Common myeloid progenitor, CD34-positive (primary cell): ENCODE measurements at regions not wholly inside any gene's neighbourhood (a gene's known extent, or its start where the extent isn't known, plus 50 kb on each side); places are given as distances from the start of the nearest gene placed in this dataset.

Experiments used
- CTCF ChIA-PET: fragments of 350-600 bp; sonication (Branson Sonifier 250); formaldehyde crosslinking; loops from one replicate; lab custom pipeline; 2021; ENCODE audit warnings: antibody characterized with exemption; lab: Charles Lee
- POLR2A ChIA-PET: fragments of 350-600 bp; sonication (Branson Sonifier 250); formaldehyde crosslinking; loops from one replicate; lab custom pipeline; 2021; ENCODE audit warnings: antibody characterized with exemption; lab: Charles Lee
- DNase-seq, 3 donors: peaks; one replicate each; pipeline versions ENCODE4 v3.0.0 to v3.0.0-alpha.2; 2013
- H3K27ac ChIP-seq, 2 experiments: 1 replicate in 1 of 2; 2 replicates in 1 of 2; pipeline ENCODE4 v1.7.0; 2013; ENCODE audit warnings: inconsistent platforms in 2 of 2, low read length in 2 of 2, mild to moderate bottlenecking in 2 of 2, low read depth in 1 of 2, moderate library complexity in 1 of 2; ENCODE audit not compliant: severe bottlenecking in 2 of 2, insufficient read depth in 1 of 2, poor library complexity in 1 of 2
- H3K27me3 ChIP-seq, 5 experiments: replicated peaks in 2 of 5; 1 replicate in 3 of 5; 2 replicates in 2 of 5; pipeline versions ENCODE4 v1.6.1 to v1.7.0; 2013; ENCODE audit warnings: low read length in 4 of 5, mild to moderate bottlenecking in 2 of 5, moderate library complexity in 2 of 5, inconsistent platforms in 1 of 5; ENCODE audit not compliant: insufficient read depth in 5 of 5, control insufficient read depth in 4 of 5
- H3K36me3 ChIP-seq, 4 experiments: 1 replicate in 2 of 4; 2 replicates in 2 of 4; pipeline versions ENCODE4 v1.6.1 to v1.7.0; 2013; ENCODE audit warnings: low read length in 3 of 4, control low read depth in 1 of 4, mild to moderate bottlenecking in 1 of 4; ENCODE audit not compliant: control insufficient read depth in 4 of 4, insufficient read depth in 4 of 4
- H3K4me1 ChIP-seq, 4 experiments: 1 replicate in 3 of 4; 2 replicates in 1 of 4; pipeline versions ENCODE4 v1.6.1 to v1.7.1; 2013; ENCODE audit warnings: low read length in 3 of 4, mild to moderate bottlenecking in 3 of 4, control low read depth in 1 of 4, inconsistent platforms in 1 of 4, moderate library complexity in 1 of 4; ENCODE audit not compliant: control insufficient read depth in 4 of 4, insufficient read depth in 4 of 4; ENCODE audit errors: control extremely low read depth in 1 of 4
- H3K4me3 ChIP-seq, 7 experiments: 1 replicate in 4 of 7; 2 replicates in 3 of 7; pipeline versions ENCODE4 v1.5.1 to v1.7.0; 2013; ENCODE audit warnings: mild to moderate bottlenecking in 7 of 7, low read length in 6 of 7, moderate library complexity in 6 of 7, inconsistent platforms in 2 of 7, low read depth in 2 of 7, control low read depth in 1 of 7; ENCODE audit not compliant: insufficient read depth in 4 of 7, control insufficient read depth in 1 of 7; ENCODE audit errors: extremely low read depth in 1 of 7
- H3K9me3 ChIP-seq, 5 experiments: 1 replicate in 4 of 5; 2 replicates in 1 of 5; pipeline versions ENCODE4 v1.6.1 to v1.7.1; 2013; ENCODE audit warnings: low read length in 4 of 5, mild to moderate bottlenecking in 2 of 5, inconsistent platforms in 1 of 5, low read depth in 1 of 5, moderate library complexity in 1 of 5; ENCODE audit not compliant: control insufficient read depth in 4 of 5, insufficient read depth in 2 of 5; ENCODE audit errors: control extremely low read depth in 1 of 5
- WGBS: methylation state at CpG from one replicate; pipeline ENCODE4 v1.1.5; 2013; ENCODE audit not compliant: insufficient coverage; 5-methylcytosine and 5-hydroxymethylcytosine counted together

DNA sequence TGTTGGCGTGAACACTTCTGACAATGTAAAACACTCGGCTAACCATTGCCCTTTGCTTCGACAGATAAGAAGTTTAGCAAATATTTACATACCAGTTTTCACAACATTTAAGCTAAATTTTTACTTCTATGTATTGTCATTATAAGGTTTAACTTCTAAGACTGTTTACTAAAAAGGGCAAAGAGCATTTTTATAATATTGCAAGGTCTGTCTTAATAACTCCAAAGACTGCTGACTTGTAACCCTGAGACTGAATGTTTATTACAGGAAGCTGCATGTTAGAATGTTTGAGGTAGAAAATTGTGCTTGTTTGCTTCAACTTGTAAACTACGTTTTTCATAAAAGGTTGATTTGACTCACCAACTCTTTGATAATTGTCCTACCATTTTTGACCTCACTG lies 213.2 kb upstream of the RPS6KA3 start:
- Histone ChIP-seq H3K4me3 (no peak overlapping the region), H3K9me3 (peaks cover 0 to 1% (median 0%) of the 10 kb centered on the region in 5 experiments), H3K27me3 (no peaks in the 10 kb centered on the region), H3K4me1 (no peaks in the 10 kb centered on the region), H3K36me3 (no peaks in the 10 kb centered on the region), H3K27ac (no peak overlapping the region)
- ChIA-PET POLR2A (no interaction called here), CTCF (interaction anchor here (0.7 kb wide), 1 partner anchor 9 kb away, joined by 3 read pairs; no protein-coding TSS in a partner anchor)
- WGBS, result no CpG with 5 or more reads among the region's 4 CpGs
- no peak for DNase-seq

DNA sequence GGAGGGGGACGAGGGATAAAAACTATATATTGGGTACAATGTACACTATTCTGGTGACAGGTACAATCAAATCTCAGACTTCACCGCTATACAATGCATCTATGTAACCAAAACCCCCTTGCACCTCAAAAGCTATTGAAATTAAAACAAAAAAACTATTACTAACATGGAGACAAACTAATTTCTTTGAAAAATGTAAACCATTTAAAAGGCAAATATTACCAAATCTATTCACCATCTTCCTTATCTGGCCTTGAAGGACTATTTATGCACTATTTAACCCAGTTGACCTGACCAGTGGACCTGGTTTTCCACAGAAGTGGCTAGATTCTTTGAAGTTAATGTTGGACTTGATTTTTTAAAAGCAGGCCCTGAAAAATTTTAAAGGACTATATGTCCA lies 212.3 kb upstream of the RPS6KA3 start:
- DNase-seq, result no peak
- WGBS, result no CpG with 5 or more reads among the region's 2 CpGs
- Histone ChIP-seq H3K27me3 (peaks cover 0 to 3% (median 0%) of the 10 kb centered on the region in 5 experiments), H3K9me3 (peaks cover 0 to 1% (median 0%) of the 10 kb centered on the region in 5 experiments), H3K36me3 (no peaks in the 10 kb centered on the region), H3K4me1 (no peaks in the 10 kb centered on the region), H3K27ac (no peak overlapping the region), H3K4me3 (no peak overlapping the region)
- ChIA-PET POLR2A (no interaction called here), CTCF (no interaction called here)

DNA sequence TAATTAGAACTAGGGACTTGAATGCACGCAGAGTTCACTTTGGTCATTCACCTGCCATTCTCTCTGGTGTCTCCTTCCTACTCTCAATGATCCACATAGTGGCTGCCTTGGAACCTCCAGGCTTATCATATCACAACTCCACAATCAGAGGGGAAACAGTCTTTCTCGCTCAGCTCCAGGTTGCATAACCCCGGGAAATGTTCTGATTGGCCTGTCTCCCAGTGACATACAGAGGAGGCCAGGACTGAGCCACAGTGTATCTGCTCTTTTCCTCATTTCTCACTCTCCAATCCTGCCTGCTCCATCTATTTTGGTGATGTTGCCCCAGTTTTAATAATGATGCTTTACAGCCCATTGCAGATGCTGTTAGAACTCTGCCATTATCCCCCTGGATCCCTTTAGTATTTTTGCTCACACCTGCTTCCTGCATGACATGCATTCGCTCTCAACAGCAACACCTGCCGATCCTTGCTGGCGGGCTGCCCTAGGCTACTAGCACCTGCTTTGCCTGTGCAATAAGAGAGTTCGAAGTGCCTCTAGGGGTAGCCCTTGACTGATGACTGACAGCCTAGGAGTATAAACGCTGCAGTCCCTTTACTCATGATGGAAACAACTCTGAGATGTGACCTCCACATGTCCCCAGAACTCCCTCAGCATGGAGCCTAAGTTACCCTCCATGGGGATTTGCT lies 211.3 kb upstream of the RPS6KA3 start:
- DNase-seq, result no peak
- Histone ChIP-seq H3K4me1 (no peaks in the 10 kb centered on the region), H3K27me3 (peaks cover 0 to 5% (median 0%) of the 10 kb centered on the region in 5 experiments), H3K4me3 (no peak overlapping the region), H3K9me3 (peaks cover 0 to 1% (median 0%) of the 10 kb centered on the region in 5 experiments), H3K27ac (no peak overlapping the region), H3K36me3 (no peaks in the 10 kb centered on the region)
- ChIA-PET POLR2A (no interaction called here), CTCF (no interaction called here)
- WGBS, result 78% methylated on average over 7 of the region's 8 CpGs

DNA sequence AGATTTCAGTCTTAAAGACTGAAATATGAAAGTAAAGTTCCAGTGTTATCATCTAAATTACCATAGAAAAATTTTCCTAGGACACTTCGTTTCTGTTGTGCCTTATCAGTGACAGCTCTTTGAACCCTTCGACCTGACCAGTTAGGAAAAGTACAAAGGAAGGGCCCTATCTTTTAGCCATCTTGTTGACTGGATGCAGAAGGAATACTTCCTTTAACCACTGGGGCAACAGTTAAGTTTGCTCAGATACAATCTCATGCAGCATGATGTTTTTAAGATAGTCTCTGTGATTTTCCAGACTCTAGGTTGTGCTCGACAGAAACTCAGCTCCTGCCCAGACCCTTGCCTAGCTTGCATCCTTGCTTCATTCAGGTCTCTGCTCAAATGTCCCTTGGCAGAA lies 210.5 kb upstream of the RPS6KA3 start:
- Histone ChIP-seq H3K27me3 (peaks cover 0 to 5% (median 0%) of the 10 kb centered on the region in 5 experiments), H3K9me3 (peaks cover 0 to 1% (median 0%) of the 10 kb centered on the region in 5 experiments), H3K4me3 (no peak overlapping the region), H3K4me1 (no peaks in the 10 kb centered on the region), H3K27ac (no peak overlapping the region), H3K36me3 (no peaks in the 10 kb centered on the region)
- no peak for DNase-seq
- CTCF ChIA-PET, result no interaction called here
- 70% methylated on average over 2 of the region's 3 CpGs for WGBS
- POLR2A ChIA-PET, result no interaction called here

DNA sequence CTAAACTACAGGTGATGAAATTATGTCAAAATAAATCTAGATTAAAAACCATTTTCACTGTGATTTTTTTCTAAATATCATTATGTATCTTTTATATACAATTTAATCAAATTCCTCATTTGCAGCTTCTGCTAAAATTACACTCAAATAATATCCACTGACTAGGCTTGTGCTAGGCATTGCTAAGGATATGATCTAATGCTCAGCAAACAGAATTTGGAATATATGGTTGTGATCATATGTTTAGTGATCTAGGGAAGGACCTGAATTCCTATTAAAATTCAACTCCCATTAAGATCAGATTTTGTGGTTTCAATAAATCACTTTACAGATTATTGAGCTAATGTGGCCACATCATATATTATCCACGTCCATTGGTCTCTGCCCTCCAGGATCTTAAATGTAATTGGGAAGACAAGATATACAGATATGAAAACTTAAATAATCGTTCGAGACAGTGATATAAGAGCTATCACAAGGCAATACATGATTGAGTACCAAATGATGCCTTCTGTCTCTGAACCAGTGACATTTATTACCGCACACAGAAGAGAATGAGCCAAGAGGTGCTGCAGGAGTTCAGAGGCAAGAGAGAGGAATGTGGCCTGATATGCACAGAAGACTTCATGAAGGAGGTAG lies 206.0 kb upstream of the RPS6KA3 start:
- Histone ChIP-seq H3K36me3 (no peaks in the 10 kb centered on the region), H3K9me3 (no peaks in the 10 kb centered on the region), H3K4me3 (no peak overlapping the region), H3K4me1 (no peaks in the 10 kb centered on the region), H3K27me3 (peaks cover 0 to 7% (median 0%) of the 10 kb centered on the region in 5 experiments), H3K27ac (no peak overlapping the region)
- CTCF ChIA-PET, result no interaction called here
- no peak for DNase-seq
- 72% methylated on average over 3 of the region's 4 CpGs for WGBS
- POLR2A ChIA-PET, result no interaction called here

DNA sequence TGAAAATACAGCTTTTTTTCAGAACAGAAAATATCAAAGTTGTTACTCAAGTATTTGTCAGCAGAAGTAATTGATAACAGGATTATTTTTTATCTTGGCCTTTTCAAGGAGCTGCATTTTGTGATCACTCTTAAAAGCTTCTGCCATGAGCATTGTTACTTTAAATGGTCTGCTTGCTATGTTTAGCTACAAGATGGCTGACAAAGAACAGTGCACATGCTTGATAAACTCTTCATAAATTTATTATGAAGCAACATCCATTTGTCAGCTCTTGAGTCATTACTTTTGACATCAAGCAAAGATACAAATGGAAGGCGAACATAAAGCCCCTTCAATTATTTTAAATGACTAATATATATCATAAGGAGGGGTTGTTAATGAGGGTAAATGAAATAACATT lies 205.4 kb upstream of the RPS6KA3 start:
- no CpG with 5 or more reads among the region's 1 CpG for WGBS
- no peaks in the 10 kb centered on the region for H3K36me3 ChIP-seq
- no peaks in the 10 kb centered on the region for H3K9me3 ChIP-seq
- no peaks in the 10 kb centered on the region for H3K4me1 ChIP-seq
- H3K27me3 ChIP-seq, result peaks cover 0 to 7% (median 0%) of the 10 kb centered on the region in 5 experiments
- no peak overlapping the region for H3K4me3 ChIP-seq
- CTCF ChIA-PET, result no interaction called here
- H3K27ac ChIP-seq, result no peak overlapping the region
- POLR2A ChIA-PET, result no interaction called here
- DNase-seq, result no peak

DNA sequence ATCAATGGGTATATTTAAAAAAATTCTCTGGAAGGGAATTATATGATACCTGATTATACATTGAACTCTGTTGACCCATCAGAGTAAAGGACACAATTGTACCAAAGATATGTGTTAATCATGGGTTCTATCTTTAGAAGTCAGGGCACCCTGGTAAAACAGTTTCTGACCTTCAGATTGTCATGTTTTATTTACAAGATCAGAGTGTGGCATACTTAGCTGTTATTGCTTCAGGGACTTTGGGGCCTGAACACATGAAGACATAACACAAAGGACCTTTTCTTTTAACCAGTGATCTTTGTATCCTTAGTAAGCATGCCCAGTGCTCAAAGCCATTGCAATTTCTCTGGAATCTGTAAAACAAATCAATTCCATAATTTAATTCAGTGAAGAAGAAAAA lies 204.8 kb upstream of the RPS6KA3 start:
- Histone ChIP-seq H3K4me3 (no peak overlapping the region), H3K27ac (no peak overlapping the region), H3K27me3 (peaks cover 0 to 7% (median 0%) of the 10 kb centered on the region in 5 experiments), H3K4me1 (no peaks in the 10 kb centered on the region), H3K9me3 (no peaks in the 10 kb centered on the region), H3K36me3 (no peaks in the 10 kb centered on the region)
- DNase-seq, result no peak
- ChIA-PET POLR2A (no interaction called here), CTCF (interaction anchor here (1.0 kb wide), 1 partner anchor 9 kb away, joined by 3 read pairs; no protein-coding TSS in a partner anchor)
